ENCODE measurements at regions not wholly inside any gene's neighbourhood (a gene's known extent, or its start where the extent isn't known, plus 50 kb on each side); places are given as distances from the start of the nearest gene placed in this dataset.
"Not testable (repeated sequence)": the region's sequence is repeated elsewhere in the genome, so short reads cannot be mapped to it uniquely, and the experiment has no call there.

- DNase-seq, result no peak
Observed at GRCh38 chr14:82636426-82636825, 1102.8 kb upstream of the SEL1L start.

DNA sequence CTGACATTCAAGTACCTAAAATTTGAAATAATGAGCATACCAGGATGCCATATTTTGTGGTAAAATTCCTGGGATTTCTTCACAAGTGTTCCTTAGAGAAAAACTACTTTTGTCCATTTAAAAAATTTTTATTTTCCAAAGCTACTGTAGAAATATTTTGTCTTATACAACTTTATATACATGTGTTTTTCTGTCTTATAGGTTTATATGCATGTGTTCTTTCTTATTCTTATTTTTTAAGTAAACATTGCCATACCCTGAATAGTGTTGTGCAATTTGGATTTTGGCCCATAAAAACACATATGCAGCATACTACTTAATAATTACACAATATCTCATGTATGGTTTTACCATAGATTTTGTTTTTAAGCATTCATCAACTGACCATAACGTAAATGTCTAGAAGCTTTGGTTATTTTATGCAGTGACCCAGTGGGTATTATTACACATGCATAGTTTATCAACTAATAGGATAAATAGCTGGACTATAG, 1107.4 kb upstream of the SEL1L start:
- DNase-seq, result no peak

GRCh38 chr14:82642425-82642824, 1108.8 kb upstream of the SEL1L start:
- no peak for DNase-seq

DNA sequence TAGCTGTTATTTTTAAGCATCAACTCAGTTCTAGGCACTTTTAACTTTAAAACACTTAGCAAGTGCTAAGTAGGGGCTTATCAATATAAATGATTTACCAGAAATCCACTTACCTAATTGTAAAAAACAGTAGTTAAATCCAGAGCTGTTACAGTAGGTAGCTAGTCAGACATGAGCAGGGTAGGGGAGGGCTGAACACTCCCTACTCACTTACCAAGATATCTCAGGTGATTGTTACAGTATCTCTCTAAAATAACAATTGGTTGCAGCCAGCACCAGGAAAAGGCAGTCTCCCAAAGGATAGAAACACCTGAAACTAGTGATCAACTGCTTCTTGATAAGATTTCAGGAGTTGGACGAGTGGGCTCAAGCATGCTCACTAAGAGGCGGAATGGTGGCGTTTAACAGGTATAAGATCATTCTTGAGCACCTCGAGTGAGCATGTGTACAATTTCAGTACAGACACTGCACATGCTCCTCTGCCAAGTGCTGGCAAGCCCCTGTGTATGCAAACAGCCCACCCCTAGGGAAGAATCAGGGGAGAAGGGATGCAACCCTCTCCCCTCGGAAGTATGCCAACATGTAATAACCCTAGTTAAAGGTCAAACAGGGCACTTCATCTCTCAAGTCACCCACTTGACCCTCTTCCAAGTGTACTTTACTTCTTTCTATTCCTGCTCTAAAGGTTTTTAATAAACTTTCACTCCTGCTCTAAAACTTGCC, 1113.6 kb upstream of the SEL1L start:
- no peak for DNase-seq

- no peak for DNase-seq
Observed at GRCh38 chr14:82655770-82656169, 1122.1 kb upstream of the SEL1L start.

- DNase-seq, result no peak
Observed at GRCh38 chr14:82657186-82657675, 1123.6 kb upstream of the SEL1L start.

- DNase-seq, result no peak
Observed at GRCh38 chr14:82661258-82661657, 1127.6 kb upstream of the SEL1L start.

GRCh38 chr14:82667006-82667405, 1133.4 kb upstream of the SEL1L start:
- no peak for DNase-seq

- no peak for DNase-seq
Observed at GRCh38 chr14:82667501-82667900, 1133.8 kb upstream of the SEL1L start.

DNA sequence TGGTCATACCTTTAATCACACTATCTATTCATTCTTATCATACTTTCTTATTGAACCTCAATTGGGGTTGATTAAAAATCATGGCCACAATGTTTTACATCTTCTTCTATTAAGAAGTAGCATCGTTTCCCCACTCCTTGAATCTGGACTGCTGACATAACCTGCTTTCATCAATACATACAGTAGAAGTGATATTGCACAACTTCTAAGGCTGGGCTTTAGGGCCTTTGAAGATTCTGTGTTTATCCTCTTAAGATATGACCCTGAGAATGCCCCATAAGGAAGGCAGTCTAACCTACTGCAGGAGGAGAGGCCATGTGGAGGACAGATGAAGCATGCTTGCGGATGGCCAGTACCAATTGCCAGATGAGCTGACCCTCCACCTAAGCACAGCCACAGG, 1142.8 kb upstream of the SEL1L start:
- DNase-seq, result no peak

DNA sequence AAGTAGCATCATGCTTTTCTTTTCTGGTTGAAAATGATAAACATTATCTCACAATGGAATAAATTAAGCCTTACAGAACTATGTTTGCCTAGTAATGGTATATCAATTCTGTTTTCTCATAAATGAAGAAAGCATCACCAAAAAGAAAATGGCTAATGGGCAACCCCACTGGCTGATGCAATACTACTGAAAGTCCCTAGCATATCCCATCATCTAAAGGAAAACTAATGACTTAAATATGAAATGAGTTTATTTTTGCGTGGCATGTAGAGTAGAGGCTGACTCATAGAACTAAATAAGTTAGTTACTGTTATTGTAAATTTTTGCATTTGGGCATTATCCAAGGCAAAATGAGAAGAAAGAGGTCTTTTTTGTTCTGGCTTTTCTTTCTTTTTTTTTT, 1156.3 kb upstream of the SEL1L start:
- no peak for DNase-seq

- not testable (repeated sequence) for DNase-seq
Observed at GRCh38 chr14:82691191-82691590, 1157.5 kb upstream of the SEL1L start.

DNA sequence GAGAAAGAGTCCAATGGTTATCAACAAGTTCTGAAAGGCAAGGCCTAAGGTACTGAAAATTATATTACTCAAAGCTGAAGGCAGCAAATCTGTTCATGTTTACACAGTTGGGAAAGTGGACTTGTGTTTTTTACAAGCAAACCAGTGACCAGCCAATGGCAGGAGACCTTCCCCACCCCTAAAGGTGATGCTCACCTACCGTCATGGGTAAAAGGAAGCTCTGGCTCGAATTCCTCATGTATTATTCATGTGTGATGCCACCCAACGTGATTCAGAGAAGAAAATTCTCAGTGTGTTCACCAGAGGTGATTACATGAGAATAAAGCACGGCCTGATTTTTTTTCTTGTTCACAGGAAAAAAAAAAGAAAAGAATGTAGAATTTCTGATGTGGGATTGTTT, 1161.2 kb upstream of the SEL1L start:
- DNase-seq, result no peak

GRCh38 chr14:82704218-82704617, 1170.6 kb upstream of the SEL1L start:
- DNase-seq, result no peak

GRCh38 chr14:82710267-82710841, 1176.7 kb upstream of the SEL1L start:
- DNase-seq, result no peak

DNA sequence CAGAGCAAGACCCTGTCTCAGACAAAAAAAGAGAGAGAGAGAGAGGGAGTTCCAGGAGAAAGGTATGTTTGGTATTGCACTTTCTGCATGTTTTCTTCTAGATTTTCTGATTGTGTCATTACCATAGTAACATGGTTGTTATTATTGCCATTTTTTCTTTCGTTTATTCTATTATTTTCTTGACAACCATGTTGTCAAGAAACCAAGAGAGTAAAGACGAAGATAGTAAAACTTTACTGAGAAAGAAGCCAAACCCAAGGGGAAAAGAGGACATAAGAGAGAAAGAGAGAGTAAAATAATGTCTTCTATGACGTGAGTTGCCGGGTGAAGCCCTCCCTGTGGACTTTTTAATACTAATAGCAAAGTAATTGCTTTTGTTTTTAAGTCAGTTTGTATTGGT, 1186.0 kb upstream of the SEL1L start:
- no peak for DNase-seq

DNA sequence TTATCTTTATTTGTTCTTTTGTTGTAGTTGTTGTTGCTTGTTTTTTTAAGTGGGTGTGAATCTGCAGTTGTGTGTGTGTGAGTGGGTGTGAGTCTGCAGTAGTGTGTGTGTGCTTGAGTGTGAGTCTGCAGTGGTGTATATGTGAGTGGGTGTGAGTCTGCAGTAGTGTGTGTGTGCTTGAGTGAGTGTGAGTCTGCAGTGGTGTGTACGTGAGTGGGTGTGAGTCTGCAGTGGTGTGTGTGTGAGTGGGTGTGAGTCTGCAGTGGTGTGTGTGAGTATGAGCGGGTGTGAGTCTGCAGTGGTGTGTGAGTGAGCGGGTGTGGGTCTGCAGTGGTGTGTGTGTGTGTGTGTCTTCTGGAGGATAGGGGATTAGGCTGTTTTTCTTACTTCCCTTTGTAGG, 1186.8 kb upstream of the SEL1L start:
- DNase-seq, result no peak

DNA sequence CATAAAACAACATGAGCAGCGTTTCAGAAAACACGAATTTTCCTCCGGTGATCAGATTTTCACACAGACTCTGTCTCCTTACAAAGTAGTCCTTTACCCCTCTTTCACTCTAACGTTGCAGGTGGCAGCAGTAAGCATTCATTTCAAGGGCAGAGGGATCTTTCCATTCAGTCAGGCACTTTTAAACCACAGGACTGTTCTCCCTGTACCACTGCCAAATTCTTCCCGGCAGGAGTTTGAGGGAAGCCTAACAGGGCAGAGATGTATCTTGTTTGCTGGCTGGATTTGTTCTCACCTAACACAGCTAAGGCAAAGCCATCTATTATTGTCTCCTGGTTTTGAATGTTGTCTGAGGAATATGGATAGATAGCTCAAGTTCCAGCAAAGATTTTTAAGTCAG, 1187.3 kb upstream of the SEL1L start:
- DNase-seq, result no peak

GRCh38 chr14:82724316-82724715, 1190.7 kb upstream of the SEL1L start:
- DNase-seq, result no peak

DNA sequence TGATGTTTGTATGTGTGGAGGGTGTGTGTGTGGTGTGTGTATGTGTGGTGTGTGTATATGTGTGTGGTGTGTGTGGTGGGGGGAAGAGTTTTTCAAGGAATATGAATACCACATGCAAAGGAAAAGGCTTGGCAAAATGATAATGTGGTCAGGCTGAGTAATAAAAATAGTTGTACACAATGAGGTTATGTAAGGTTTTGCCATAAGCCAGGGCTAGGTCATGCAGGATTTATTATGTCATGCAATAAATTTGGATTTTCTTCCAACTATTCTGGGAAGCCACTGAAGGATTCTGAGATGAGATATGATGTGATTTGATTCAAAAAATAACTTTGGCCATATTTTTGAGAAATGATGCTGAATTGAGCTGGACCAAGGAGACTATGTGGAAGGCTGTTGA, 1191.6 kb upstream of the SEL1L start:
- DNase-seq, result no peak

DNA sequence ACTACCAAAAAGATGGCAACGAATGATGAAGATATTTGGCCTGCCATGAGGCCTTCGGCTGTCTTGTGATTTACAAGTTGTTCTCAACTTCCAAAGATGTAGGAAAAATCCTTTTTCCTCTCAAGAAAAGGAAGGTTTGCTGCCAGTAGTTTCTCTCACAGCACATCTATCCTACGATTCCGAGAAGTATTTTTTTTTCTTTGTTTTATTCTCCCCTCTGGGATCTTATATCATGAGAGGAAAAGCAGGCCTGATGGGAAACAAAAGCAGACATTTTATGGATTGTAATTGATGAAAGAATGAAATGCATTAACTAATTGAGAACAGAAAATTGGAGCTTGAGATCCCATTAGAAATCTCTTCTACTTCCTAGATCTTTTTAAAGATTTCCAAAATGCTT, 1197.9 kb upstream of the SEL1L start:
- DNase-seq, result no peak

- DNase-seq, result no peak
Observed at GRCh38 chr14:82740547-82740946, 1206.9 kb upstream of the SEL1L start.

DNA sequence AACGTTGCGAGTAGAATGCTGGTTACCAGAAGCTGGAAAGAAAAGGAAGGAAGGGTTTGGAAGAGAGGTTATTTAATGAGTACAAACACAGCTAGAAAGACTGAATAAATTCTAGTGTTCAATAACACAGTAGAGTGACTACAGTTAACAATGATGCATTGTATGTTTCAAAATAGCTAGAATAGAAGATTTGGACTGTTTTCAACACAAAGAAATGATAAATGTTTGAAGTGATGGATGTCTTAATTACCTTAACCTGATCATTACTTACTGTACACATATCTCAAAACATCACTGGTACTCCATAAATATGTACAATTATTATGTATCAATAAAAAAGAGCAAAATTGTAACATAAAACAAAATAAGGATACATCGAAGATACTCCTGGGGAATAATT, 1221.8 kb upstream of the SEL1L start:
- DNase-seq, result no peak

DNA sequence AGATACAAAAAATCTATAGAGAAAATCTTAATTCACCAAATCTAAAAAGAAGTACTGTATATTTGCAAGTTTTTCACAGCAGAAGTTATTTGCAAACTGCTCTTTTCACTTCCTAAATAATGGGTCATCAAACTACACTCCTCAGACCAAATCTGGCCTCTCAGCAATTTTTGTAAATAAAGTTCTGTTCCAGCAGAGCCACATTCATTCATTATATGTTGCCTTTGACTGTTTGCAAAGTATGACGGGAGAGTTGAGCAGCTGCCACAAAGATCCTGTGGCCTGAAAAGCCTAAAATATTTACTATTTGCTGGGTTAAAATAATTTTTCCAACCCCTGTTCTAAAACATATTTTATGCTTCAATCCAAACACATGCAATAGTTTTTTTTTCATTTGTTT, 1222.3 kb upstream of the SEL1L start:
- no peak for DNase-seq

DNA sequence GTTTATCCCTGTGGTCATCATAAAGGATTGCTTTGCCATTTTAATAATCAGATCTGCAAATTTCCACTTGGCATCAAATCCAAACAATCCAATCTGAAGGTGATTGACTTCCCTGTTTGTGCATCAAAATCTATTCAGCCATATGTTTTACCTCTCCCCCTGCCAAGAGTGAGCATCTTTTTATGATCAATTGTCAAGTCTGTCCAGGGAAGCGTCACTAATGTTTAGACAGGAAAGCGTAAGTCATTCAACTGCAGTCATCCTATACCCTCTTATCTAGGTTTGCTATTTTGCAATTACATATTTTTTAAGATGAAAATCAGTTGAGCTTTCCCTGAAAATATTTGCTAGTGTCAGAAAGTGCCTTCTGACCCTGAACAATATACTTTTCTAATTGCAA, 1224.1 kb upstream of the SEL1L start:
- no peak for DNase-seq

All from activated CD4-positive, alpha-beta T cell treated with anti-CD3 and anti-CD28 coated beads, Interleukin-2, amount 50 U/mL, for 4 hours (primary cell).